C4-2B (cell line): ENCODE measurements at regions not wholly inside any gene's neighbourhood (a gene's known extent, or its start where the extent isn't known, plus 50 kb on each side); places are given as distances from the start of the nearest gene placed in this dataset.

ENCODE experiments used
- H3K27ac ChIP-seq: fragments of 450-650 bp; 2 replicates; pipeline ENCODE4 v1.5.1; 2017
- CTCF ChIP-seq: fragments of 450-650 bp; conservative IDR thresholded peaks from 2 replicates; pipeline ENCODE4 v1.5.1; 2017; ENCODE audit warnings: mild to moderate bottlenecking
- ZFX ChIP-seq: fragments of 450-650 bp; IDR thresholded peaks from 2 replicates; pipeline ENCODE4 v1.6.1; 2017

- TF ChIP-seq CTCF (no peak), ZFX (no peak)
- H3K27ac ChIP-seq: no peak overlapping the region
Observed at GRCh38 chr7:118109607-118110006, 74.4 kb upstream of the LSM8 start.

GRCh38 chr7:118110178-118110925 lies 73.6 kb upstream of the LSM8 start:
- no peak for TF ChIP-seq CTCF
- no peak for TF ChIP-seq ZFX
- H3K27ac ChIP-seq: no peak overlapping the region

- TF ChIP-seq CTCF (no peak), ZFX (no peak)
- no peak overlapping the region for H3K27ac ChIP-seq
Observed at GRCh38 chr7:118111347-118111746, 72.6 kb upstream of the LSM8 start.

- H3K27ac ChIP-seq: no peak overlapping the region
- TF ChIP-seq CTCF (no peak), ZFX (no peak)
Observed at GRCh38 chr7:118114175-118114574, 69.8 kb upstream of the LSM8 start.

- H3K27ac ChIP-seq: no peak overlapping the region
- TF ChIP-seq ZFX (no peak), CTCF (no peak)
Observed at GRCh38 chr7:118129041-118129795, 54.7 kb upstream of the LSM8 start.

- TF ChIP-seq ZFX: no peak
- TF ChIP-seq CTCF: no peak
- no peak overlapping the region for H3K27ac ChIP-seq
Observed at GRCh38 chr7:118132764-118133163, 51.2 kb upstream of the LSM8 start.
